ENCODE measurements at regions not wholly inside any gene's neighbourhood (a gene's known extent, or its start where the extent isn't known, plus 50 kb on each side); places are given as distances from the start of the nearest gene placed in this dataset.

DNA sequence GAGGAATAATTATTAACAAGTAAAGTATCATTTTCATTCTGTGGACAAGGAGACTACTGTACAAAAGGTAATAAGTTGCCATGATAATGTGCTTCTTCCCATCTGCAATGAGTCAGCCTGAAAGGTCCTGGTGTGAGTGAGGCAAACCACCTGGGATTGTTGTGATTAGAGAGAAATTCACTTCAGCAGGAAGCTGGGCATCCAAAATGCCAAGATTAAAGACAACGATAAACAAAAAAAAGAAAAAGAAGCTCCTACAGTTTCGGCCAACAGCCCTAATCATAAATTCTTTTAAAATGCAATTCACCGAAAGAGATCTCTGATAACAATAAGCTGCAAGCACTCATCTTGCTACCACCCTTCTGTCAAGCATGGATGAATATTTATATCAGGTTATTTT is 507.8 kb downstream of the TUSC7 start:
- no peak overlapping the region for H2BK120ac ChIP-seq (replicated peaks; ENCODE audit: low read depth, low read length)
- ChIA-PET POLR2A (ENCODE audit: partially characterized antibody) (no interaction called here), CTCF (ENCODE audit: partially characterized antibody) (interaction anchor here (0.7 to 1.5 kb wide), 3 partner anchors 24 to 190 kb away, joined by 3 read pairs; no protein-coding TSS in a partner anchor)
- 88% methylated on average over 3 of the region's 3 CpGs; no CpG with 5 or more reads in 1 of the 2 experiments for WGBS, 2 experiments (ENCODE audit: extremely low coverage in 1 of 2, insufficient coverage in 1 of 2, insufficient read length in 1 of 2, insufficient replicate concordance in 2 of 2, low coverage in 1 of 2, low lambda C conversion rate in 2 of 2, missing lambda C conversion rate in 1 of 2)
- H4K20me1 ChIP-seq (replicated peaks in 1 of 2; ENCODE audit: control insufficient read depth in 1 of 2, insufficient read depth in 2 of 2, low read length in 2 of 2): no peaks in the 10 kb centered on the region
- H3K56ac ChIP-seq (replicated peaks; ENCODE audit: insufficient read length, low read depth, low read length): no peak overlapping the region
- H3K4me2 ChIP-seq (ENCODE audit: insufficient read depth in 1 of 2, low read depth in 2 of 2, low read length in 2 of 2): no peak overlapping the region
- H2AK5ac ChIP-seq (ENCODE audit: low read depth, low read length): no peak overlapping the region
- no peaks in the 10 kb centered on the region for H3K79me2 ChIP-seq (ENCODE audit: control insufficient read depth in 1 of 2, insufficient read depth in 2 of 2, low read length in 2 of 2)
- H2BK20ac ChIP-seq (ENCODE audit: low read length): no peak overlapping the region
- no peak for DNase-seq (ENCODE audit: low read depth in 1 of 2, low spot score in 2 of 2)
- H2BK5ac ChIP-seq (ENCODE audit: low read depth, low read length): no peak overlapping the region
- no peak for FAIRE-seq
- no peaks in the 10 kb centered on the region for H3K9me3 ChIP-seq (ENCODE audit: insufficient read depth in 2 of 2, low read depth in 1 of 2, low read length in 1 of 2)
- no peak overlapping the region for H4K91ac ChIP-seq (replicated peaks; ENCODE audit: insufficient read length, low read length)
- H4K8ac ChIP-seq (ENCODE audit: extremely low read depth, insufficient read depth, low read length): no peak overlapping the region
- no peak overlapping the region for H2BK12ac ChIP-seq (ENCODE audit: low read depth, low read length)
- H3K27me3 ChIP-seq (replicated peaks in 1 of 4; ENCODE audit: control insufficient read depth in 3 of 4, extremely low read depth in 1 of 4, insufficient read depth in 3 of 4, low read length in 3 of 4): no peaks in the 10 kb centered on the region
- H3K9ac ChIP-seq (replicated peaks in 1 of 4; ENCODE audit: extremely low read depth in 1 of 4, low read depth in 3 of 4, low read length in 3 of 4): no peak overlapping the region
- H3K18ac ChIP-seq (ENCODE audit: extremely low read depth, low read length): no peak overlapping the region
- H3K23ac ChIP-seq (ENCODE audit: insufficient read length): no peak overlapping the region
- H3K14ac ChIP-seq (ENCODE audit: insufficient read length): no peak overlapping the region
- no peaks in the 10 kb centered on the region for H3K4me1 ChIP-seq (replicated peaks in 1 of 4; ENCODE audit: control insufficient read depth in 3 of 4, insufficient read depth in 4 of 4, low read length in 3 of 4)
- no peak overlapping the region for H3K4ac ChIP-seq (replicated peaks; ENCODE audit: insufficient read length, low read depth, low read length)
- no peak overlapping the region for H4K5ac ChIP-seq (ENCODE audit: insufficient read length, low read depth, low read length)
- no peaks in the 10 kb centered on the region for H3K23me2 ChIP-seq (ENCODE audit: low read depth, low read length)
- H3K4me3 ChIP-seq (ENCODE audit: extremely low read depth in 1 of 4, insufficient read depth in 2 of 4, low read depth in 3 of 4, low read length in 4 of 4): no peak overlapping the region
- H2AFZ ChIP-seq (ENCODE audit: low read length): no peak overlapping the region
- H2BK15ac ChIP-seq (ENCODE audit: low read length): no peak overlapping the region
- H3K79me1 ChIP-seq (ENCODE audit: low read depth, low read length): no peaks in the 10 kb centered on the region
- no peaks in the 10 kb centered on the region for H3K36me3 ChIP-seq (ENCODE audit: control insufficient read depth in 2 of 4, insufficient read depth in 4 of 4, low read length in 3 of 4)
- H3K27ac ChIP-seq (ENCODE audit: low read depth, low read length): no peak overlapping the region
- TF ChIP-seq SIRT6 (IDR thresholded peaks at IDR 0.05; ENCODE audit: low read length) (no peak), HDAC2 (IDR thresholded peaks at IDR 0.05; ENCODE audit: borderline replicate concordance in 1 of 2, low read depth in 2 of 2, low read length in 2 of 2) (no peak), BCL11A (IDR thresholded peaks at IDR 0.05; ENCODE audit: low read depth in 2 of 2, low read length in 2 of 2) (no peak), RNF2 (IDR thresholded peaks at IDR 0.05; ENCODE audit: borderline replicate concordance, low read depth, low read length, missing control alignments, poor library complexity, severe bottlenecking) (no peak), TEAD4 (IDR thresholded peaks at IDR 0.05; ENCODE audit: low read depth, low read length) (no peak), HDAC6 (IDR thresholded peaks at IDR 0.05; ENCODE audit: low read depth, low read length) (no peak), POU5F1 (IDR thresholded peaks at IDR 0.05; ENCODE audit: low read depth, low read length) (no peak), SUZ12 (IDR thresholded peaks at IDR 0.05; ENCODE audit: low read length) (no peak), TBP (IDR thresholded peaks at IDR 0.05; ENCODE audit: low read depth, low read length) (no peak), JUND (IDR thresholded peaks at IDR 0.05; ENCODE audit: low read length) (no peak), MAX (IDR thresholded peaks at IDR 0.05) (no peak)
- TF ChIP-seq, protein P1, sequence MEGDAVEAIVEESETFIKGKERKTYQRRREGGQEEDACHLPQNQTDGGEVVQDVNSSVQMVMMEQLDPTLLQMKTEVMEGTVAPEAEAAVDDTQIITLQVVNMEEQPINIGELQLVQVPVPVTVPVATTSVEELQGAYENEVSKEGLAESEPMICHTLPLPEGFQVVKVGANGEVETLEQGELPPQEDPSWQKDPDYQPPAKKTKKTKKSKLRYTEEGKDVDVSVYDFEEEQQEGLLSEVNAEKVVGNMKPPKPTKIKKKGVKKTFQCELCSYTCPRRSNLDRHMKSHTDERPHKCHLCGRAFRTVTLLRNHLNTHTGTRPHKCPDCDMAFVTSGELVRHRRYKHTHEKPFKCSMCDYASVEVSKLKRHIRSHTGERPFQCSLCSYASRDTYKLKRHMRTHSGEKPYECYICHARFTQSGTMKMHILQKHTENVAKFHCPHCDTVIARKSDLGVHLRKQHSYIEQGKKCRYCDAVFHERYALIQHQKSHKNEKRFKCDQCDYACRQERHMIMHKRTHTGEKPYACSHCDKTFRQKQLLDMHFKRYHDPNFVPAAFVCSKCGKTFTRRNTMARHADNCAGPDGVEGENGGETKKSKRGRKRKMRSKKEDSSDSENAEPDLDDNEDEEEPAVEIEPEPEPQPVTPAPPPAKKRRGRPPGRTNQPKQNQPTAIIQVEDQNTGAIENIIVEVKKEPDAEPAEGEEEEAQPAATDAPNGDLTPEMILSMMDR (IDR thresholded peaks at IDR 0.05; ENCODE audit: control extremely low read depth in 1 of 3, insufficient read depth in 1 of 3, low read depth in 1 of 3, low read length in 3 of 3): no peak
